HG02642 (cell line): ENCODE measurements at regions not wholly inside any gene's neighbourhood (a gene's known extent, or its start where the extent isn't known, plus 50 kb on each side); places are given as distances from the start of the nearest gene placed in this dataset.
A peak's percentile ranks its signal among the peaks of the same experiment; 100 is the strongest.
"Not testable (repeated sequence)": the region's sequence is repeated elsewhere in the genome, so short reads cannot be mapped to it uniquely, and the experiment has no call there.

Experiments
- ATAC-seq: cut with Tn5 transposase; IDR thresholded peaks from one replicate; pipeline ENCODE4 v1.9.1; 2021; ENCODE audit warnings: mild to moderate bottlenecking; ENCODE audit not compliant: unreplicated experiment, poor library complexity

- ATAC-seq = no peak
Observed at GRCh38 chr1:181169281-181169865, 80.9 kb downstream of the IER5 start.

DNA sequence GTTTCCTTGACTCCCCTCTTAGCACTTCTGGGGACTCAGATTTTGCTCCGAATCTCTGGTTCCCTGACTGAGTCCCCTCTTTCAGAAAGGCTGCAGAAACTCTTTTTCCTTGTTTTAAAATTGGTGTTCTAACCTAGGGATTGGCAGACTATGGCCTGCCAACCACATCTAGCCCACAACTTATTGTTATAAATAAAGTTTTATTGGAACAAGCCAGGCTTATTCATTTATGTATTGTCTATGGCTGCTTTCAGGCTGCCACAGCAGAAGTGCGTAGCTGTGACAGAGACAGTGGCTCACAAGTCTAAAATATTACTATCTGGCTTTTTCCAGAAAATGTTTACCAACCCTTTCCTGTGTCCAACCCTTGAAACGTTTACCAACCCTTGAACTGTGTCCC is 81.7 kb downstream of the IER5 start:
- no peak for ATAC-seq

DNA sequence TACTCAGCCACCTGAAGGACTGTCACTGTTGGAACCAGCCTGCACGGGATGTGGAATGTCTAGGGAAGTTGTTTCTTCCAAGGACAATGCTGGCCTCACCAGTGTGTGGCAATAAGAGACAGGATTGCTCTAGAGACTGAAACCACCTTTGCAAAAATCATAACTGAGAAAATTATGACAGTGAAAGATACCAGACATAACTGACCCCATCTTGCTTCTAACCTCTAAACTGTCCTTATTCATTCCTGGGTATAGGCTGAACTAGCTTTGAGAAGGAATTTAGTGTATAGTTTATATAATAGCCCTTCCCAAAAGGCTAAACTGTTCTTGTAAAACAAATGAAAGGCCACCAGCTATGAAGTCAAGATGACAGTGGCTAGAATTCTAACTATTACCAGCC is 83.6 kb downstream of the IER5 start:
- no peak for ATAC-seq

- ATAC-seq = no peak
Observed at GRCh38 chr1:181173761-181174447, 85.4 kb downstream of the IER5 start.

- ATAC-seq = no peak
Observed at GRCh38 chr1:181174861-181175260, 86.4 kb downstream of the IER5 start.

- no peak for ATAC-seq
Observed at GRCh38 chr1:181175356-181175910, 86.9 kb downstream of the IER5 start.

DNA sequence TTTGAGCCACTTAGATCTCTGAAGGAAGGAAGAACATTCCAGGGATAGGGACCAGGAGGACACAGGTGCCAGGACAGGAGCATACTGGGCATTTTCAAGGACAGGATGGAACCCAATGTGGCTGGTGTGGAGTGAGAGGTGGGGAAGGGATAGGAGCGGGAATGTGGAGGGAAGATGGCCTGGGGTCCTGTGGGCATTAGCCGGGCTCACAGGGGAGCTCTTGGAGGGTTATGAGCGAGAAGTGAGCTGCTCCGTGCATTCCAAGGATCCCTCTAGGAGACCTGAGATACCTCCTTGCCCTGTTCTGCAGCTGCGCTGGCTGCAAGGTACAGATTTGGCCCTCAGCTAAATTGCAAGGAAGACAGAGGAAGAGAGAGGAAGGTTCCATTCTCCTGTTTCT is 87.5 kb downstream of the IER5 start:
- no peak for ATAC-seq

DNA sequence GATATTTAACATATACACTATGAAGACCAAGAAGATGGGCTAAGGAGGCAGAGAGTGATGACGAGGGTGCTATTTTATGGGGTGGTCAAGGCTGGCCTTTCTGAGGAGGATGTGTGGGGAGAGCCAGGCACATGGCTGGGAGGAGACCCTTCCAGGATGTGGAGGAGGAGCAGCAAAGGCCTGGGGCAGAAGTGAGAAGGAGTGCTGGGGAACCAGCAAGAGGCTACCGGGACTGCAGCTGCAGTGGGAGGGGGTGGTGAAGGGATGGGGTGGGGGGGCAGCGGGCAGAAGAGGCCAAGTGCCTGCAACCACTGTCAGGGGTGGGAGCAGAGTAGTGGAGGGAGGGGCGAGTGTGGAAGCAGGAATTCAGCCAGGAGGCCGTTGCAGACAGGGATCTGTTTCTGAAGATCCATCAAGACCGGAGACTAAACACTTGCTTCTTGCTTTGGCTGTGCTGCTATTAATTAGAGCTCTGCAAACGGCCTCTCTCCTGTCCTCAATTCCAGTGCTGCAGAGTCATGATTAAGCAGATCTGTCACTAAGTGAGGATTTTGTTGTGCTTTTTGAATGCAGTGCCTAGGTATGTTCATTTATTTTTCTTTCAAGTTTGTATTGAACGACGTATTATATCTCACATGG is 89.9 kb downstream of the IER5 start:
- no peak for ATAC-seq

DNA sequence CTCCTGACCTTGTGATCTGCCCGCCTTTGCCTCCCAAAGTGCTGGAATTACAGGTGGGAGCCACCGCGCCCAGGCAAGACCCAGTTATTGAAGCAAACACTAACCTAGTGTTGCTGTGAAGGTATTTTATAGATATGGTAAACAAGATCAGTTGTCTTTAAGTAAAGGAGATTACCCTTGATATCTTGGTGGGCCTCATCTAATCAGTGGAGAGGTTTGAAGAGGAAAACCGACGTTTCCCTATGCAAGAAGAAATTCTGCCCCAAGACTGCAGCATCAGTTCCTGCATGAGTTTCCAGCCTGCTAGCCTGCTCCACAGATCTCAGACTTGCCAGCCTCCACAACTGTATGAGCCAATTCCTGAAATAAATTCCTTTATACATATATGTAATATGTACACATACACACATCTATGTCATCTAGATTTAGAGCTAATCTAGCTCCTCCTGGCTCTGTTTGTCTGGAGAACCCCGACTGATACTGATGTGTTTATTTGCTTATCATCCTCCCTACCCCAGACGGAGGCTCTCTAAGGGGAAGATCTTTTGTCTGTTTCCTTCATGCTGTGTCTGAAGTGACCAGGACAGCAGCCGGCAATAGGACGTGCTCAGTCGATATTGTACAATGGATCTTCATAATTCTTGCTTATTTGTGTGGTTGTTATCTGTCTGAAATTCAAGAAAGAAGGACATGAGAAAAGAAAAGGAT is 90.9 kb downstream of the IER5 start:
- no peak for ATAC-seq

DNA sequence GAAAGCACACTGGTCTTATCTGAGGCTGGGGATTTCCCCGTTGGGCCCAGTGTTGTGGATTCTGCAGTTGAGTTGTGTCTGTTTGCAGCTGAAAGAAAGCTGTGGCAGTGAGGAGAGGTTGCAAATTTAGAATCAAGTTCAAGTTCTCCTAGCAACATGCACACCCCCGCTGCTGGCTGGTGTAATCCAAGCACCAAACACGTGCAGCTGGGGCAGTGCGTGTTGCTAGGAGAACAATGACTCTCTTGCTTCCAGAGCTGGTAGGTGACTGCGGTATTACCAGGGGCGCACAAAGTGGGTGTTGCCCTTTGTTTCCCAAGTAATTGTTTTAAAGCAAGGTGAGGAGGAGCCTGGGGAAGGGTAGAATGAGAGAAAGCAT is 91.5 kb downstream of the IER5 start:
- no peak for ATAC-seq

DNA sequence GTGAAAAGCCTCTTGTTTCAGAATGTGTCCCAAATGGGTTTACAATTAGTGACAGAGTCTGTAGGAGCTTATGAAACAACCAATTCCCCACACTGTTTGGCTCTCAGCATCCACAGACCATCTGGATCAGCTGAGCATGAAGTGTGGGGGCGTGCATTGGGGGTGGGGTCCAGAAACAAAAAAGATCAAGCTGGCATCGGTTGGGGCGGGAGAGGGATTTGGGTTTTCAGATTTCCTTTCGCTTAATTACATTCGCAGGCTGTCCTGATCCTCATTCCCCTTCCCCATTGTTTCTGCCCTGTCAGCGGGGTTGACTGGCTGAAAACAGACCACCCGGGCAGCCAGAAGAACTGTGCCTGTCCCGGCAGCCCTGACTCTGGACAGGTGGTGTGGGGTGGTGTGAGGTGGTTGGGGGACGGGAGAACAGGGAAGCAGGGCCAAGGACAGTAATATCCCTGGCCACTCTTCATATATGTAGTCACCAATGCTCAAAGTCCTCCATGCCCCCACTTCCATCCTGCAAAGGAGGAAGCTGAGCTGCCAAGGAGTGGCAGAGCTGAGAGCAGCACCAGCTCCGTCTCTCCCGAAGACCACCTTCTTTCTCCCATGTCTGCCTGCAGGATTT is 92.0 kb downstream of the IER5 start:
- ATAC-seq = no peak

DNA sequence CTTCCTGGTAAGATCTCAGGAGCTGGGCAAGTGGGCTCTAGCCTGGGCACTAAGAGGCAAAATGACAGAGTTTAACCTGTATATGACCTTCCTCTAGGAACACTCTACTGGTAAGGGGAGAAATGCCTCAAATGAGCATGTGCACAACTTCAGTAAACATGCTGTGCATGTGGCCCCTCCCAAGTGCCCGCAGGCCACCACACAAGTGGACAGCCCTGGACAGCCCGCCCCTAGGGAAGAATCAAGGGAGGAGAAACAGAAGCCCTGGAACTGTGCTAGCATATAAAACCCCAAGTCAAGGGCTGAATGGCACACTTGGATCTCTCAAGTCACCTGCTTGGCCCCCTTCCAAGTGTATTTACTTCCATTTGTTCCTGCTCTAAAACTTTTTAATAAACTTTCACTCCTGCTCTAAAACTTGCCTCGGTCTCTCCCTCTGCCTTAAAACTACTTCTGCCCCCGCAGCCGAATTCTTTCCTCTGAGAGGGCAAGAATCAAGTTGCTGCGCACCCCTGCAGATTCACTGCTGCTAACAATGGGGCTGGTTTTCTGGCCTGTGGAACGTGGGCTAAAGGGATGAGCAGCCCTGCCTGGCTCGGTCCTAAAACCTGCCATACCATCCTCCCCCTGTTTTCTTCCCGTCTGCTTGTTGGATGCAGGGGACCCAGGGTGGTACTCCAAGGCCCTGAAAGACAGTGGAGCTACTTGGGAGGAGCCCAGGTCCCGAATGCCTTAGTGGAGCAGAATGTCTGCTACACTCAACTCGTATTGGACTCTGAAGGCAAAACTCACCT is 93.5 kb downstream of the IER5 start:
- ATAC-seq = no peak

DNA sequence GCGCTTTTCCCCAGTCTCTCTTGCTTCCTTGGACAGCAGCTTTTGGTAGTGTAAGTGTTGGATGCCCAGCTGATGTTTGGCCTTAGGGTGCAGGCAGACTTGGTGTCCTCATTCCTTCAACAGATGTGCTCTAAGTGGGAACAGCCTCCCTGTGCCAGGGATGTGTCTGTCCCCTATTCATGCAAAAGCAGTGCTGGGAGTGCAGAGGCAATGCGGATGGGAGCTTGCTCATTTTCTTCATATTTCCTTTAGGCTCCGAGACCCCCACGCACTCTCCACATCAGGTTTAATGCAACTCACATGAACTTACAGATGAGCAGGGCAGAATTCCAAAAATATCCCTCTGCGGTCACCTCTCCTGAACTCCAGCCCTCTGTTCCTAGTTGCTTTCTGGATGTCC is 96.1 kb downstream of the IER5 start:
- no peak for ATAC-seq

- no peak for ATAC-seq
Observed at GRCh38 chr1:181185461-181185860, 97.0 kb downstream of the IER5 start.

- not testable (repeated sequence) for ATAC-seq
Observed at GRCh38 chr1:181186133-181186532, 97.6 kb downstream of the IER5 start.

- no peak for ATAC-seq
Observed at GRCh38 chr1:181187337-181188126, 99.0 kb downstream of the IER5 start.

DNA sequence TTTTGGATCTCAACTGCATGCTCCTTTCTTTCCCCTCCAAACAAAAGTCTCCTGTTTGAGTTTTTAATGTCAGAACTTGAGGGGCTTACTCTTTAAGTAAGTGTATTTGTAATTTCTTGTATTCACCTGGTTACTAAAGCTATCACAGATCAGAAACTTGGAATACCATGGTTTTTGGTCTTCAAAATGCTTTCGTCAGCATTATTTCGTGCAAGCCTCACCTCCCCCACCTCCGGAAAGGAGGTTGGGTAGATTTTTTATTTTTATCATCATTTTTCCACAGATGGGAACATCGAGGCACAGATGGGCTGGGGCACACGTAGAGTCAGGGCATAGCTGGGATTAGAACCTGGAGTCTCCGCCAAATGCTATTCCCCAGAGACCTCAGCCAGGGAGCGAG is 100.7 kb downstream of the IER5 start:
- ATAC-seq = no peak

- ATAC-seq = peak; percentile 78
Observed at GRCh38 chr1:181189691-181190363, 101.3 kb downstream of the IER5 start.
